GM19397 (cell line): ENCODE measurements at regions not wholly inside any gene's neighbourhood (a gene's known extent, or its start where the extent isn't known, plus 50 kb on each side); places are given as distances from the start of the nearest gene placed in this dataset.

ENCODE experiments used
- ATAC-seq: cut with Tn5 transposase; IDR thresholded peaks from one replicate; pipeline ENCODE4 v1.9.1; 2021; ENCODE audit warnings: mild to moderate bottlenecking, moderate library complexity; ENCODE audit not compliant: unreplicated experiment

DNA sequence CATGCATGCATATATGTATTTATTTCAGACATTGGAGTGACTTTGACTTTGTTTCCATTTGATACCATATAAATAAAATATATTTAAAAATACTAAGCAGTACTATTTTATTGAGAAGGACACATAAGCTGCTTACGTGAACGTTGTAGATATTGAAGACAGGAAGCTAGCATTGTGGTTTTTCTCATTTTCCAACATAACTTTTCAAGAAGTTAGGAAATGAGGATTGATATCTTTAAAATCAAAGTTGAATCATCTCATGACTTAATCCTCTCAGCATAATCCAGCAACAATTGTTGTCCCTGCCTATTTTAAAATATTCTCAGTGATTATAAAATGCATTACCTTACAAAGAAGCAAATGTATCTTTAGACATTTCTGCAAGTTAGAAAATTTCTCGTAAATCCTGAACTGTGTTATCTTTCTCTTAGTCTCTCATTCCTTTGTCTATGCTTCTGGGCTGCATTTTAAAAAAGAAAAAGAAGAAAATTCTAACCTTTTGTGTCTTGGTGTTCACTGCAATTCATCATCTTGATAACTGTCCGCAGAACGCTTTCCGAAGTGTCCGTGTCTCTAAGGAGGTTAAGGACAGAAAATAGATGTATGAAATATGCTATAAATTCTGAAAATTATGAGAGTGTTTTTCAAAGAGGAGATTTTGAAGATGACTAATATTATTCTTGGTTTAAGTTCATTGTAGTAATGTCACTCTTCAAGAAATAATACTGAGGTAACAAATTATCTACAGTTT is 1089.9 kb upstream of the CDH6 start:
- no peak for ATAC-seq

DNA sequence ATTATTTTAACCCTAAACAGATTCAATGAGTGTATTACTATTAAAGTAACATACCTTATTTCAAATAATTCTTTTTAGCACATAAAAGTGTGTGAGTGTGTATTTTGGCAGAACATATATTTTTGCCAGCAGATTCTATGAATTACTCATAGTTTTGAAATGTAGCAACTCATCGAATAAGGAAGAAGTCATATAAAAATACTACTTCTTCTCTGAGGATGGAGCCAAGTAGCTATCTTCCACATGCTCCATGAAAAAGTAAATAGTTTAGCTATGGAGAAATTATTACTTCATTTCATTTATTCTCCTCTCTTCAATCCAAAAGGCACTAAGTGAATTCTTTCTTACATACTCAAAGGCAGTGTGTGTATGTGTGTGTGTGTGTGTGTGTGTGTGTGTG is 1090.4 kb upstream of the CDH6 start:
- ATAC-seq, result no peak

DNA sequence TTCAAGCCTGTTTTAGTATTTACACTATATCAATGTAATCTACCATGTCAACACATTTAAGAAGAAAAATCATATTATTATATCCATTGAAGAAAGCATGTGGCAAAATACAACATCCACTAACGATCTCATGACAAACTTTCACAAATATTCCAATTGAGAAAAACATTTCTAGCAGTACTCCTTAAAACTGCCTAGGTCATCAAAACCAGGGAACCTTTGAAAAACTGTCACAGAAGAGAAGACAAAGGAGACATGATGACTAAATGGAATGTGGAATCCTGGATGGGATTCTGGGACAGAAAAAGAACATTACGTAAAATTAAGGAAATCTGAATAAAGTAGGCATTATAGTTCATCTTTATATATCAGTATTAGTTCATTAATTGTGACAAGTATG is 1091.3 kb upstream of the CDH6 start:
- ATAC-seq, result no peak

GRCh38 chr5:30100929-30101328 is 1092.6 kb upstream of the CDH6 start:
- ATAC-seq, result no peak

DNA sequence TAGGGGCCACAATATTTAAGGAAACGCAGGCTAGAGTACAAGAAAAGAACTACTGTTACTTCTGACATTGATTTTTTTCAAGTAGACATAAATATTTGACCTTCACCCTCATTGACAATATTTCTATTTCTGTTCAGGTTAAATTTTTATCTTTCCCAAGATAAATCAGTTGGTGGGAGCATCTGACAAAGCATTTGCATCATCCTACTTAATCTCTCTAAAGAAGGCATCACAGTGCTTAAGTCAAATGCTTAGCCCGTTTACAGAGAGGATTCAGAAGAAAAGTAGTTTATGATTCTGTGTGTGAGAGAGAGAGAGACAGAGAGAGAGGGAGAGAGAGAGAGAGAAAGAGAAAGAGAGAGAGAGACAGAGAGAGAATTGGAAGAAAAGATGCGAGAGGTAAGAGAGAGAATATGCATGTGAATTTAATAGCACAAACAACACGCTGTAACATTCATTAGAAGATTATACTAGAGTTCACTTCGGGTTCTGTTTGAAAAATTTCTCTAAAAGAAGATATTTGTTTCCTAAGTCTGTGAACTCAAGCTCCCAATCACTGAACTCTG is 1093.3 kb upstream of the CDH6 start:
- no peak for ATAC-seq

GRCh38 chr5:30099634-30100033 is 1093.9 kb upstream of the CDH6 start:
- no peak for ATAC-seq

DNA sequence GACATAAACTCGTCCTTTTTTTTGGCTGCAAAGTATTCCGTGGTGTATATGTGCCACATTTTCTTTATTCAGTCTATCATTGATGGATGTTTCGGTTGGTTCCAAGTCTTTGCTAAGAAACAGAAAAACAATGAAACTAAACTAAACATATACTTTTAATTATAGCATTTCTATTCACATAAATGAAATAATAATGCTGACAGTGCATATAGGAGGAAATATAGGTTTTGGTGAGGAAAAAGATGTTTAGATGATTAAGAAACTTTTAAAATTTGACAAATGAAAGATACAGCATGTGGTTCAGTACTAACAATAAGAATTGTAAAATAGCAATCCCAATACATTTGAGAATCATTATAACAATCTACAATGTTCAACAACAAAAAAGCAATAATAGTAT is 1094.5 kb upstream of the CDH6 start:
- ATAC-seq, result no peak

GRCh38 chr5:30092548-30092947 is 1100.9 kb upstream of the CDH6 start:
- no peak for ATAC-seq

GRCh38 chr5:30069441-30070263 is 1123.8 kb upstream of the CDH6 start:
- no peak for ATAC-seq

- no peak for ATAC-seq
These were observed 1130.0 kb upstream of the CDH6 start for GRCh38 chr5:30063503-30063902.

GRCh38 chr5:30051976-30052375 is 1141.5 kb upstream of the CDH6 start:
- ATAC-seq, result no peak

GRCh38 chr5:30050056-30050815 is 1143.2 kb upstream of the CDH6 start:
- ATAC-seq, result no peak

DNA sequence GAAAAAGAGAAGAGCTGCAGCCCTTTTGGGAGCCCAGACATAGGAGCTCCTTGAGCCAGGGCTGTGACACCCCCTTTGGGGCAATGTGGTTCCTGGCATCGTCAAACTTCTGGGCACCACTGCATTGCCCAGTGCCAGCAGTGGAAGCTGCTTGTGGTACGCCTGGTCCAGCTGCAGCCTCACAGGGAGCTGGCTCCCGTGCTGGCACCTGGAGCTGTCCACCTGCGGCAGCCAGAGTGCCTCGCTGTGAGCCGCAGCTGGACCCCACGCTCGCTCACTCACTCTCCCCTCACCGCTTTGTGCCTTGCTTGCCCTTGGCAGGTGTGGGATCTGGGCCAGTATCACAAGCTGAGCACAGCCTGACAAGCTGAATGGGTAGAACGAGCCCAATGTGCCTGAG is 1150.8 kb upstream of the CDH6 start:
- no peak for ATAC-seq

DNA sequence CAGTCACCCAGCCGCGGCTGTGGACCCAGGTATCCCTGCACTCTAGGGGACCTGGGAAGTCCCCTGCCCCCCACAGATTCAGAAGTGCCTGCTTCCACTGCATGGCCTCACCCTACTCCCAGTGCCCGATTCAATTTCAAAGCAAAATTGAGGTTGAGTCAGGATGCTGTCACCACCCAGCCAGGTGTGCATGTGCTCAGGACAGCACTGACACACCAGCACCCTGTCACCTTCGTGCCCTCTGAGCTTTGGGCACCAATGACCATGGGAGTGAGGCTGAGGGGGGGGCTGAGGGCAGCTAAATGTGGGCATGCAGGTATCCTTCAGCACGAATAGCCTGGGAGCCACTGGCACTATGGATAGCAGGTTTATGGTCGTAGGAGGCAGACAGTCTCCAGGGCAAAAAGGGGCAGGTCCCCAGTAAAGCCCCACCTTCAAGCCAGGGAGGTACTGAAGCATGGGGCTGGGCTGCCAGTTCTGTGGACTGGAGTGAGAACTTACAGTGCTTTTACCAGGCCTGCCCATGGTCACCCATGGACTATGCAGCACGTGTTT is 1151.6 kb upstream of the CDH6 start:
- ATAC-seq, result no peak

- no peak for ATAC-seq
These were observed 1152.2 kb upstream of the CDH6 start for GRCh38 chr5:30041291-30041690.

- no peak for ATAC-seq
These were observed 1152.9 kb upstream of the CDH6 start for GRCh38 chr5:30040488-30041118.

DNA sequence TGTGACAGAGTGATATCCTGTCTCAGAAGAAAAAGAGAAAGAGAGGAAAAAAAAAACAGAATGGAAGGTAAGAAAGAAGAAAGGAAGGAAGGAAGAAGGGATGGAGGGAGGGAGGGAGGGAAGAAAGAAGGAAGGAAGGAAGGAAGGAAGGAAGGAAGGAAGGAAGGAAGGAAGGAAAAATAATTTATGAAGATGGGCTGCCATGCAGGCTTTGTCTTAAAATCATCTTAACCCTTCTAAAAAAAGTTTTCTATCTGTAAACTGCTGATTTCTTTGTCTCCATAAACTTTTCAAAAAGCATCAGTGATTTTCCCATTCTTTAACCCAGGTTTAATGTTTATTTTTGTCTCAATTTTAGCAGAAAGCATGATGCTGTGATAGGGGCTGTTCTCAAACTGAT is 1154.1 kb upstream of the CDH6 start:
- no peak for ATAC-seq

DNA sequence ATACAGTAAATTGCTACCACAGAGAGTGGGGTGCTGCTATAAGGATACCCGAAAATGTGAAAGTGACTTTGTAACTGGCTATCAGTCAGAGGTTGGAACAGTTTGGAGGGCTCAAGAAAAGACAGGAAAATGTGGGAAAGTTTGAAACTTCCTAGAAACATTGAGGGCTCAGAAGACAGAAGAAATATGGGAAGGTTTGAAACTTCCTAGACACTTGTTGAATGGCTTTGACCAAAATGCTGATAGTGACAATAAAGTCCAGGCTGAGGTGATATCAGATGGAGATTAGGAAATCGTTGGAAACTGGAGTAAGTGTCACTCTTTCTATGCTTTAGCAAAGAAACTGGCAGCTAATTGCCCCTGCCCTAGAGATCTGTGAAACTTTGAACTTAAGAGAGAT is 1158.6 kb upstream of the CDH6 start:
- no peak for ATAC-seq

DNA sequence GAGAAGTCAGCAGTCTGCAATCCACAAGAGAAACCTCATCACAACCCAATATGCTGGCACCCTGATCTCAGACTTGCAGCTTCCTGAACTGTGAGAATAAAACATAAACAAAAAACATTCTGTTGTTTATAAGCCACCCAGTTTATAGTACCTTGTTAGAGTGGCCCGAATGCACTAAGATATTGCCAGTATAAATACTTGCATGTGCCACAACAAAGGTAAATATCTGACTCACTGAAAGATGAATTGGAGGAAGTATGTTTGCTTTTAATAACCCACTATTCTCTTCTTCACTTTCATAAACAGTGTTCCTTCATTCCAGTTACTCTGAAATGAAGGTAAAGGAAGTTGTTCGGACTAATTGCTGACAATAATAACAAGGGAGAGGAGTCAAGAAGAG is 1163.4 kb upstream of the CDH6 start:
- ATAC-seq, result no peak

DNA sequence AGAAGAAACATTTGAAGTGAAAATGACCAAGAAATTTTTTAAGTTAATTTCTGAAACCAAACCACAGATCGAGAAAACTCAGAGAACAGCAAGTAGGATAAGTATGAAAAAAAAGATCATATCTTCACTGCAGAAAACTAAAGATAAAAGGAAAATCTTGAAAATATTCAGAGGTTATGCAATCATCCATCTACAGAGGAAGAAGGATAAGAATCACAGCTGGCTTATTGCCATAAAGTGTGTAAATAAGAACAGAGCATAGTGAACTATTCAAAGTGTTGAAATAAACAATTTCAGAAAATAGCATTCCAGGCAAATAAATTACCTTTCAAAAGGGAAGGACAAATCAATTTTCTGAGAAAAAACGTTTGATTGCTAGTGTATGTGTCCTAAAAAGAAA is 1191.7 kb upstream of the CDH6 start:
- no peak for ATAC-seq

GRCh38 chr5:30000231-30000630 is 1193.3 kb upstream of the CDH6 start:
- no peak for ATAC-seq
